ENCODE measurements at regions not wholly inside any gene's neighbourhood (a gene's known extent, or its start where the extent isn't known, plus 50 kb on each side); places are given as distances from the start of the nearest gene placed in this dataset.

DNA sequence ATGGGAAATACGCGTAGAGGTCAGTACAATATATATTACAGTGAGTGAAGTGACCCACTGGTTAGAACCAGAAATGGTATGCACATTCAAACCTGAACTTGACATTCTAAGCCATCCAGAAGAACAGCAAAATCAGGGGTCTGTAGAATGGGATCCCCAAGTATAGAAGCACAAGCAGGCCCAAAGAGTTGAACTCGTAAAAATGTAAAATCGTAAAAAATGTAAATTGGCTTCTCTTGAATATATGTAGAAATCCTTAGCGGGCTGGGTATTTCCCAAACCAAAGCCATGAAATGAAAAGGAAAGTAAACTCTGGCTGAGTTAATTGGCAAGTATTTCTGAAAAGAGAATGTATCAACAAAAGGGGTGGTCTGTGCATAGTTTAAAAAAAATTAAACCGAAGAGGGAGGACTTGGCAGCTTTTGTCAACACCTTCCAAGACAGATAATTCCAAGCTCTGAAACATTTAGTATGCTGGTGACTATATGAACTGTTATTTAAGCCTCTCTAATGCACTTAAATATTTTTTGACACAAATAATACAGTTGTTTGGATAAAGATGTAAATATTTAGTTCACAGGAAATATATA is 1505.6 kb upstream of the FLRT2 start:
- H2BK5ac ChIP-seq (ENCODE audit: low read depth, low read length, poor library complexity) = no peak overlapping the region
- no peak overlapping the region for H3K4me3 ChIP-seq (ENCODE audit: low read depth, low read length)
- H3K9me3 ChIP-seq (ENCODE audit: insufficient read depth, low read depth, low read length) = peaks cover 2% of the 10 kb centered on the region
- no peaks in the 10 kb centered on the region for H3K36me3 ChIP-seq (ENCODE audit: control insufficient read depth in 1 of 2, insufficient read depth in 2 of 2, low read length in 2 of 2)
- no peaks in the 10 kb centered on the region for H3K79me2 ChIP-seq (ENCODE audit: control insufficient read depth, insufficient read depth, low read length, poor library complexity)
- WGBS (ENCODE audit: extremely low coverage, insufficient coverage, insufficient read length) = 100% methylated on average over 2 of the region's 6 CpGs
- no peak for DNase-seq
- no peak overlapping the region for H3K23ac ChIP-seq (ENCODE audit: low read length)
- H2AFZ ChIP-seq (ENCODE audit: insufficient read depth, low read length, poor library complexity) = no peak overlapping the region
- H2AK5ac ChIP-seq (ENCODE audit: low read length) = no peak overlapping the region
- H3K4me1 ChIP-seq (ENCODE audit: control insufficient read depth in 1 of 2, insufficient read depth in 2 of 2, low read length in 2 of 2) = peaks cover 0 to 3% of the 10 kb centered on the region in 2 experiments
- no peak overlapping the region for H3K18ac ChIP-seq (ENCODE audit: low read length)
- no peaks in the 10 kb centered on the region for H3K79me1 ChIP-seq (ENCODE audit: low read length)
- H3K27ac ChIP-seq (ENCODE audit: low read depth, low read length) = no peak overlapping the region
- H3K4me2 ChIP-seq (ENCODE audit: low read length) = no peak overlapping the region
- no peak overlapping the region for H4K12ac ChIP-seq (ENCODE audit: low read depth, low read length)
- H4K8ac ChIP-seq (ENCODE audit: low read depth, low read length) = no peak overlapping the region
- no peaks in the 10 kb centered on the region for H3K27me3 ChIP-seq (ENCODE audit: insufficient read depth, low read length)
- no peak overlapping the region for H2BK12ac ChIP-seq (ENCODE audit: low read length)
- H4K91ac ChIP-seq (ENCODE audit: low read depth, low read length) = no peak overlapping the region
- no peak overlapping the region for H2BK120ac ChIP-seq (ENCODE audit: insufficient read depth, low read length, poor library complexity)
- no peak overlapping the region for H3K9ac ChIP-seq (ENCODE audit: low read length)
- H3K14ac ChIP-seq (ENCODE audit: low read length) = no peak overlapping the region
- no peak overlapping the region for H3K4ac ChIP-seq (ENCODE audit: low read depth, low read length)

DNA sequence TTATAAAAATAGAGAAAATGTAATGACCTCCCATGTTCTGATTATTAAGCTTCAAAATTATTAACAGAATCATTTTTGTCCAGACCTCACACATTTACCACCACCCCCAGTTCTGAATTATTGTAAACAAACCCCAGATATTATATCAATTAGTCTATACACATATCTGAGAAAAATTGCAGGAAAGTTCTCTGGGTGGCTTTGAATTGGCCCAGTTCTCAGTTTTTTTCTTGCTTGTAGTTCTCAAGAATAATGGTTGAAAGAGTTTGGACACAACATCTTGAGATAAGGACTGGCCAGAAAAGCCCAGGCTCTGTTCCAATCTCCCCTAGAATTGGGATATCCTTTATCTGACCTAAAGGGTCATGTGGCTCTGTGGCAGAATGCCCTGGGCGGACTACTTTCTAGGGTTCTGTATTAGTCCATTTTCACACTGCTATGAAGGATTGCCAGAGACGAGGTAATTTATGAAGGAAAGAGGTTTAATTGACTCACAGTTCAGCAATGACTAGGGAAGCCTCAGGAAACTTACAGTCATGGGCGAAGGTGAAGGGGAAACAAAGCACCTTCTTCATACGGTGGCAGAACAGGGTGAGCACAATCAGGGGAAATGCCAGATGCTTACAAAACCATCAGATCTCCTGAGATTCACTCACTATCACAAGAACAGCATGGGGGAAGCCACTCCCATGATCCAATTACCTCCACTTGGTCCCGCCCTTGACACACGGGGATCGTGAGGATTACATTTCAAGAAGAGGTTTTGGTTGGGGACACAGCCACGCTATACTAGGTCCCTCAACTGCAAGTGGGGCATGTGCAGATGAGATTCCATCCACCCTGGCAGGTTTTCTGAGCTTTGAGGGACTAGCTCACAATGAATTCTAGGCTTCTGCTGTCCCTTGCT is 1504.6 kb upstream of the FLRT2 start:
- Histone ChIP-seq H2AK5ac (ENCODE audit: low read length) (no peak overlapping the region), H3K27ac (ENCODE audit: low read depth, low read length) (no peak overlapping the region), H2BK120ac (ENCODE audit: insufficient read depth, low read length, poor library complexity) (no peak overlapping the region), H3K27me3 (ENCODE audit: insufficient read depth, low read length) (no peaks in the 10 kb centered on the region), H3K9ac (ENCODE audit: low read length) (no peak overlapping the region), H4K91ac (ENCODE audit: low read depth, low read length) (no peak overlapping the region), H2BK12ac (ENCODE audit: low read length) (no peak overlapping the region), H3K4me2 (ENCODE audit: low read length) (no peak overlapping the region), H3K14ac (ENCODE audit: low read length) (no peak overlapping the region), H3K18ac (ENCODE audit: low read length) (no peak overlapping the region), H3K36me3 (ENCODE audit: control insufficient read depth in 1 of 2, insufficient read depth in 2 of 2, low read length in 2 of 2) (no peaks in the 10 kb centered on the region), H3K9me3 (ENCODE audit: insufficient read depth, low read depth, low read length) (peaks cover 2% of the 10 kb centered on the region), H3K23ac (ENCODE audit: low read length) (no peak overlapping the region), H3K79me1 (ENCODE audit: low read length) (no peaks in the 10 kb centered on the region), H2BK5ac (ENCODE audit: low read depth, low read length, poor library complexity) (no peak overlapping the region), H3K4me3 (ENCODE audit: low read depth, low read length) (no peak overlapping the region), H4K8ac (ENCODE audit: low read depth, low read length) (no peak overlapping the region), H2AFZ (ENCODE audit: insufficient read depth, low read length, poor library complexity) (no peak overlapping the region), H3K79me2 (ENCODE audit: control insufficient read depth, insufficient read depth, low read length, poor library complexity) (no peaks in the 10 kb centered on the region), H3K4me1 (ENCODE audit: control insufficient read depth in 1 of 2, insufficient read depth in 2 of 2, low read length in 2 of 2) (peaks cover 0 to 3% of the 10 kb centered on the region in 2 experiments), H4K12ac (ENCODE audit: low read depth, low read length) (no peak overlapping the region), H3K4ac (ENCODE audit: low read depth, low read length) (no peak overlapping the region)
- no CpG with 5 or more reads among the region's 8 CpGs for WGBS (ENCODE audit: extremely low coverage, insufficient coverage, insufficient read length)
- DNase-seq = no peak

DNA sequence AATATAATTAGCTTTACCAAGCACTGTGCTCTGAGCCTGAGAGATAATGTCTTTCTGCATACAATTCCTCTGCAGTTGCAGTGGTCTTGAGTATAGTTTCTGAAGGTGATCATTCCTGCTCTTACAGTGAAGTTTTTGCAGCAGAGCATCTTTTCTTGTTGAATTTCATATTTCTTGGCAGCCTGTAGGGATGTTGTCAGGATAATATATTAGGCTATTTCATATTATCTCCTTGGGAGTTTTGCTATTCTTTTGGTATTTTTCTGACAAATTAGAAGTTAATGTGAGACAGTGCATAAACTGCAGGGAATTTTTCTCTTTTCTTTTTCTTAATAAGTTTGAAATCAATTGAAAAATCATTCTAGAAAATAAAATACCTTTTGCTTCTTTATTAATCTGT is 1502.6 kb upstream of the FLRT2 start:
- Histone ChIP-seq H3K4me2 (ENCODE audit: low read length) (no peak overlapping the region), H3K14ac (ENCODE audit: low read length) (no peak overlapping the region), H3K18ac (ENCODE audit: low read length) (no peak overlapping the region), H3K36me3 (ENCODE audit: control insufficient read depth in 1 of 2, insufficient read depth in 2 of 2, low read length in 2 of 2) (no peaks in the 10 kb centered on the region), H3K27ac (ENCODE audit: low read depth, low read length) (no peak overlapping the region), H4K12ac (ENCODE audit: low read depth, low read length) (no peak overlapping the region), H3K4me3 (ENCODE audit: low read depth, low read length) (no peak overlapping the region), H3K4me1 (ENCODE audit: control insufficient read depth in 1 of 2, insufficient read depth in 2 of 2, low read length in 2 of 2) (peaks cover 0 to 3% of the 10 kb centered on the region in 2 experiments), H3K9me3 (ENCODE audit: insufficient read depth, low read depth, low read length) (peaks cover 2% of the 10 kb centered on the region), H2BK5ac (ENCODE audit: low read depth, low read length, poor library complexity) (no peak overlapping the region), H4K91ac (ENCODE audit: low read depth, low read length) (no peak overlapping the region), H4K8ac (ENCODE audit: low read depth, low read length) (no peak overlapping the region), H3K27me3 (ENCODE audit: insufficient read depth, low read length) (no peaks in the 10 kb centered on the region), H3K23ac (ENCODE audit: low read length) (no peak overlapping the region), H2BK12ac (ENCODE audit: low read length) (no peak overlapping the region), H2AFZ (ENCODE audit: insufficient read depth, low read length, poor library complexity) (no peak overlapping the region), H3K79me2 (ENCODE audit: control insufficient read depth, insufficient read depth, low read length, poor library complexity) (no peaks in the 10 kb centered on the region), H3K9ac (ENCODE audit: low read length) (no peak overlapping the region), H2BK120ac (ENCODE audit: insufficient read depth, low read length, poor library complexity) (no peak overlapping the region), H3K79me1 (ENCODE audit: low read length) (no peaks in the 10 kb centered on the region), H2AK5ac (ENCODE audit: low read length) (no peak overlapping the region), H3K4ac (ENCODE audit: low read depth, low read length) (no peak overlapping the region)
- no peak for DNase-seq

DNA sequence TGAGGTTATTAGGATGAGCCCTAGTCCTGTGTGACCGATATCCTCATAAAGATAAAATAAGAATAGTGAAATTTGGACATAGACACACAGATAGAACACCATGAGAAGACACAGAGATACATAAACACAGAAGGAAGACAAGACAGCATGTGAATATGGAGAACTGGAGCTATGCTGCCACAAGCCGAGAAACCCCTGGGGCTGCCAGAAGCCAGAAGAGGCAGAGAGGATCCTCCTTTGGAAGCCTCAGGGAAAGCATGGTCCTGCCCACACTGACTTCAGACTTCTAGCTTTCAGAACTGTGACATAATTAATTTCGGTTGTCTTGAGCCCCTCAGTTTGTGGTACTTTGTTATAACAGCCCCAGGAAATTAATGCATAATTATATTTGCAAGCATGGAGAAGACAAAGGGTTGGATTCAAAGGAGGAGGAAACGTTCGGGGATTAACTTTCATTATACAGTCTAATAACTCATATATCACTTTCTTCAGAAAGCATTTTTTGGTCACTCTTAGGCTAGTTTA is 1501.8 kb upstream of the FLRT2 start:
- Histone ChIP-seq H3K79me1 (ENCODE audit: low read length) (no peaks in the 10 kb centered on the region), H3K27me3 (ENCODE audit: insufficient read depth, low read length) (no peaks in the 10 kb centered on the region), H2AK5ac (ENCODE audit: low read length) (no peak overlapping the region), H3K9ac (ENCODE audit: low read length) (no peak overlapping the region), H3K9me3 (ENCODE audit: insufficient read depth, low read depth, low read length) (peaks cover 2% of the 10 kb centered on the region), H2BK120ac (ENCODE audit: insufficient read depth, low read length, poor library complexity) (no peak overlapping the region), H4K8ac (ENCODE audit: low read depth, low read length) (no peak overlapping the region), H3K79me2 (ENCODE audit: control insufficient read depth, insufficient read depth, low read length, poor library complexity) (no peaks in the 10 kb centered on the region), H3K36me3 (ENCODE audit: control insufficient read depth in 1 of 2, insufficient read depth in 2 of 2, low read length in 2 of 2) (no peaks in the 10 kb centered on the region), H2AFZ (ENCODE audit: insufficient read depth, low read length, poor library complexity) (peak overlapping the region; percentile 25), H3K4me3 (ENCODE audit: low read depth, low read length) (no peak overlapping the region), H4K12ac (ENCODE audit: low read depth, low read length) (no peak overlapping the region), H3K4me2 (ENCODE audit: low read length) (no peak overlapping the region), H3K4ac (ENCODE audit: low read depth, low read length) (no peak overlapping the region), H4K91ac (ENCODE audit: low read depth, low read length) (no peak overlapping the region), H3K23ac (ENCODE audit: low read length) (no peak overlapping the region), H3K27ac (ENCODE audit: low read depth, low read length) (no peak overlapping the region), H2BK5ac (ENCODE audit: low read depth, low read length, poor library complexity) (no peak overlapping the region), H3K14ac (ENCODE audit: low read length) (no peak overlapping the region), H3K18ac (ENCODE audit: low read length) (no peak overlapping the region), H3K4me1 (ENCODE audit: control insufficient read depth in 1 of 2, insufficient read depth in 2 of 2, low read length in 2 of 2) (no peaks in the 10 kb centered on the region), H2BK12ac (ENCODE audit: low read length) (no peak overlapping the region)
- WGBS (ENCODE audit: extremely low coverage, insufficient coverage, insufficient read length) = no CpG with 5 or more reads among the region's 5 CpGs
- no peak for DNase-seq
